ENCODE measurements at regions not wholly inside any gene's neighbourhood (a gene's known extent, or its start where the extent isn't known, plus 50 kb on each side); places are given as distances from the start of the nearest gene placed in this dataset.

GRCh38 chr11:97610000-97610399, 1220.2 kb downstream of the JRKL start:
- TF ChIP-seq POLR2AphosphoS5 (IDR thresholded peaks at IDR 0.05) (no peak), CTCF (IDR thresholded peaks at IDR 0.05) (no peak), POLR2A (IDR thresholded peaks at IDR 0.05) (no peak)
- intact Hi-C loops (cut with DNase I; ENCODE audit: low total_unique reads): no loop called here

GRCh38 chr11:97610854-97611253, 1221.0 kb downstream of the JRKL start:
- Histone ChIP-seq H3K9me3 (peaks cover 11 to 33% of the 10 kb centered on the region in 2 donors), H3K4me1 (no peaks in the 10 kb centered on the region), H3K27me3 (no peaks in the 10 kb centered on the region), H3K27ac (no peak overlapping the region), H3K4me3 (no peak overlapping the region), H3K36me3 (no peaks in the 10 kb centered on the region)
- DNase-seq (ENCODE audit: low spot score in 2 of 2): no peak
- no peak for TF ChIP-seq CTCF (IDR thresholded peaks at IDR 0.05)
- no peak for TF ChIP-seq POLR2AphosphoS5 (IDR thresholded peaks at IDR 0.05)
- no peak for TF ChIP-seq POLR2A (IDR thresholded peaks at IDR 0.05)
- intact Hi-C loops (cut with DNase I; ENCODE audit: low total_unique reads): no loop called here

More at GRCh38 chr11:97610000-97610399, 1220.2 kb downstream of the JRKL start:
- Histone ChIP-seq H3K27me3 (no peaks in the 10 kb centered on the region), H3K36me3 (no peaks in the 10 kb centered on the region), H3K4me1 (no peaks in the 10 kb centered on the region), H3K4me3 (no peak overlapping the region), H3K27ac (no peak overlapping the region), H3K9me3 (peaks cover 11 to 33% of the 10 kb centered on the region in 2 donors)
- DNase-seq (ENCODE audit: low spot score in 2 of 2): no peak

- no peaks in the 10 kb centered on the region for H3K4me1 ChIP-seq
- H3K9me3 ChIP-seq: peaks cover 11 to 33% of the 10 kb centered on the region in 2 donors
- intact Hi-C loops (cut with DNase I; ENCODE audit: low total_unique reads): no loop called here
- no peak for DNase-seq (ENCODE audit: low spot score in 2 of 2)
- no peaks in the 10 kb centered on the region for H3K27me3 ChIP-seq
- H3K36me3 ChIP-seq: no peaks in the 10 kb centered on the region
- H3K27ac ChIP-seq: no peak overlapping the region
- H3K4me3 ChIP-seq: no peak overlapping the region
- TF ChIP-seq POLR2AphosphoS5 (IDR thresholded peaks at IDR 0.05): no peak
- TF ChIP-seq POLR2A (IDR thresholded peaks at IDR 0.05): no peak
- TF ChIP-seq CTCF (IDR thresholded peaks at IDR 0.05): no peak
Observed at GRCh38 chr11:97611345-97611744, 1221.5 kb downstream of the JRKL start.

GRCh38 chr11:97614606-97615005, 1224.8 kb downstream of the JRKL start:
- H3K36me3 ChIP-seq: peaks cover 3% of the 10 kb centered on the region
- no peak for DNase-seq (ENCODE audit: low spot score in 2 of 2)
- H3K27ac ChIP-seq: no peak overlapping the region
- no peaks in the 10 kb centered on the region for H3K4me1 ChIP-seq
- no peaks in the 10 kb centered on the region for H3K27me3 ChIP-seq
- peaks cover 6 to 33% of the 10 kb centered on the region in 2 donors for H3K9me3 ChIP-seq
- intact Hi-C loops (cut with DNase I; ENCODE audit: low total_unique reads): no loop called here
- TF ChIP-seq CTCF (IDR thresholded peaks at IDR 0.05) (no peak), POLR2AphosphoS5 (IDR thresholded peaks at IDR 0.05) (no peak), POLR2A (IDR thresholded peaks at IDR 0.05) (no peak)
- H3K4me3 ChIP-seq: no peak overlapping the region

GRCh38 chr11:97615546-97615945, 1225.7 kb downstream of the JRKL start:
- intact Hi-C loops (cut with DNase I; ENCODE audit: low total_unique reads): no loop called here
- no peak for DNase-seq (ENCODE audit: low spot score in 2 of 2)

More at GRCh38 chr11:97615546-97615945, 1225.7 kb downstream of the JRKL start:
- TF ChIP-seq POLR2A (IDR thresholded peaks at IDR 0.05) (no peak), POLR2AphosphoS5 (IDR thresholded peaks at IDR 0.05) (no peak), CTCF (IDR thresholded peaks at IDR 0.05) (no peak)
- H3K36me3 ChIP-seq: peaks cover 3% of the 10 kb centered on the region
- H3K4me1 ChIP-seq: no peaks in the 10 kb centered on the region
- peaks cover 0 to 24% of the 10 kb centered on the region in 2 donors for H3K9me3 ChIP-seq
- no peaks in the 10 kb centered on the region for H3K27me3 ChIP-seq
- H3K27ac ChIP-seq: no peak overlapping the region
- no peak overlapping the region for H3K4me3 ChIP-seq

Data from breast epithelium (tissue), 4 donors.